ENCODE measurements at regions not wholly inside any gene's neighbourhood (a gene's known extent, or its start where the extent isn't known, plus 50 kb on each side); places are given as distances from the start of the nearest gene placed in this dataset.

GRCh38 chr6:21965016-21965415 lies 331.8 kb downstream of the PRL start:
- no peak for DNase-seq (ENCODE audit: low spot score)

GRCh38 chr6:21965953-21966539 lies 330.8 kb downstream of the PRL start:
- DNase-seq (ENCODE audit: low spot score): no peak

- no peak for DNase-seq (ENCODE audit: low spot score)
Observed at GRCh38 chr6:21967056-21967974, 329.5 kb downstream of the PRL start.

GRCh38 chr6:21968411-21968810 lies 328.4 kb downstream of the PRL start:
- no peak for DNase-seq (ENCODE audit: low spot score)

GRCh38 chr6:21969192-21969591 lies 327.6 kb downstream of the PRL start:
- DNase-seq (ENCODE audit: low spot score): no peak

GRCh38 chr6:21970569-21971300 lies 326.1 kb downstream of the PRL start:
- no peak for DNase-seq (ENCODE audit: low spot score)

- no peak for DNase-seq (ENCODE audit: low spot score)
Observed at GRCh38 chr6:21971541-21971940, 325.3 kb downstream of the PRL start.

GRCh38 chr6:21972516-21972915 lies 324.3 kb downstream of the PRL start:
- DNase-seq (ENCODE audit: low spot score): no peak

GRCh38 chr6:21977346-21977745 lies 319.5 kb downstream of the PRL start:
- DNase-seq (ENCODE audit: low spot score): no peak

- no peak for DNase-seq (ENCODE audit: low spot score)
Observed at GRCh38 chr6:21981235-21981833, 315.5 kb downstream of the PRL start.

GRCh38 chr6:21984135-21984534 lies 312.7 kb downstream of the PRL start:
- DNase-seq (ENCODE audit: low spot score): no peak

- DNase-seq (ENCODE audit: low spot score): no peak
Observed at GRCh38 chr6:21984561-21984960, 312.3 kb downstream of the PRL start.

- DNase-seq (ENCODE audit: low spot score): no peak
Observed at GRCh38 chr6:21985904-21986303, 310.9 kb downstream of the PRL start.

GRCh38 chr6:21986703-21987102 lies 310.1 kb downstream of the PRL start:
- no peak for DNase-seq (ENCODE audit: low spot score)

GRCh38 chr6:21987501-21987957 lies 309.3 kb downstream of the PRL start:
- DNase-seq (ENCODE audit: low spot score): no peak

GRCh38 chr6:21990577-21990976 lies 306.3 kb downstream of the PRL start:
- no peak for DNase-seq (ENCODE audit: low spot score)

- peak; percentile 8 for DNase-seq (ENCODE audit: low spot score)
Observed at GRCh38 chr6:21992178-21992967, 304.5 kb downstream of the PRL start.

GRCh38 chr6:21993841-21994240 lies 303.0 kb downstream of the PRL start:
- no peak for DNase-seq (ENCODE audit: low spot score)

GRCh38 chr6:21994821-21995220 lies 302.0 kb downstream of the PRL start:
- DNase-seq (ENCODE audit: low spot score): no peak

GRCh38 chr6:21995318-21995717 lies 301.5 kb downstream of the PRL start:
- no peak for DNase-seq (ENCODE audit: low spot score)

GRCh38 chr6:21996425-21997118 lies 300.3 kb downstream of the PRL start:
- no peak for DNase-seq (ENCODE audit: low spot score)
